K562 (cell line): ENCODE measurements at regions not wholly inside any gene's neighbourhood (a gene's known extent, or its start where the extent isn't known, plus 50 kb on each side); places are given as distances from the start of the nearest gene placed in this dataset.

Source experiments
- ATAC-seq: fragments of 200-7000 bp; cut with Tn5 transposase; 3 replicates; pipeline ENCODE4 v1.9.1; 2020; ENCODE audit warnings: moderate library complexity
- BruUV-seq: library from RNA; stranded (reverse); fragments of 400-500 nt; replicated peaks from 2 replicates; lab custom pipeline; 2021; lab: Mats Ljungman, UMichigan
- CTCF ChIA-PET: fragments of 300-600 bp; formaldehyde crosslinking; extraction: SDS; loops from one replicate; lab custom pipeline; 2021; ENCODE audit warnings: low intra/inter-chr PET ratio; lab: Yijun Ruan, JAX
- POLR2A ChIA-PET: fragments of 300-600, 350-650 bp; sonication (Branson Sonifier 250); formaldehyde crosslinking; extraction: SDS; loops from one replicate; lab custom pipeline; 2021; ENCODE audit warnings: antibody characterized with exemption, inconsistent platforms; lab: Yijun Ruan, JAX
- DNase-seq, 4 experiments: peaks; one replicate each; pipeline versions ENCODE4 v3.0.0 to v3.0.0-alpha.2; 2011 to 2018; ENCODE audit warnings: low spot score in 3 of 4, mixed read lengths in 3 of 4; ENCODE audit errors: extremely low read depth in 1 of 4
- FAIRE-seq: peaks from 2 replicates; lab custom pipeline; 2011; peaks lifted over from hg19 to GRCh38; lab: Jason Lieb, UNC
- H2AFZ ChIP-seq: 2 replicates; pipeline ENCODE4 v1.6.0; 2011; ENCODE audit warnings: low read depth, low read length, control low read depth, inconsistent platforms
- H3K27ac ChIP-seq: fragments of 200-600 bp; 3 replicates; pipeline ENCODE4 v1.8.0; 2011; ENCODE audit warnings: low read depth, mild to moderate bottlenecking, control low read depth, inconsistent platforms, low read length, moderate library complexity, mixed read lengths; ENCODE audit errors: extremely low read depth
- H3K27me3 ChIP-seq, 2 experiments: fragments of 300-600 bp in 1 of 2; 2 replicates in 1 of 2; 3 replicates in 1 of 2; pipeline versions ENCODE4 v1.6.0 to v1.8.0; 2011; ENCODE audit warnings: inconsistent platforms in 2 of 2, low read length in 2 of 2, mild to moderate bottlenecking in 1 of 2, mixed read lengths in 1 of 2, moderate library complexity in 1 of 2; ENCODE audit not compliant: control insufficient read depth in 2 of 2, insufficient read depth in 2 of 2
- H3K36me3 ChIP-seq: fragments of 300-600 bp; 3 replicates; pipeline ENCODE4 v1.8.0; 2011; ENCODE audit warnings: mild to moderate bottlenecking, low read length, inconsistent platforms; ENCODE audit not compliant: control insufficient read depth, insufficient read depth
- H3K4me1 ChIP-seq, 2 experiments: fragments of 200-600 bp in 1 of 2; replicated peaks in 1 of 2; 2 replicates in 1 of 2; 3 replicates in 1 of 2; pipeline versions ENCODE4 v1.5.1 to v1.8.0; 2011; ENCODE audit warnings: inconsistent platforms in 2 of 2, low read length in 2 of 2, mild to moderate bottlenecking in 1 of 2, mixed read lengths in 1 of 2, moderate library complexity in 1 of 2; ENCODE audit not compliant: control insufficient read depth in 2 of 2, insufficient read depth in 2 of 2
- H3K4me2 ChIP-seq: 2 replicates; pipeline ENCODE4 v1.6.1; 2011; ENCODE audit warnings: low read length, control low read depth, inconsistent platforms, mixed read lengths; ENCODE audit not compliant: insufficient read depth
- H3K4me3 ChIP-seq: fragments of 200-600 bp; sonication (generic), shearing (Covaris generic); 2 replicates; pipeline ENCODE4 v1.5.1; 2016; ENCODE audit warnings: control low read depth, inconsistent platforms
- H3K79me2 ChIP-seq: fragments of 200-600 bp; 3 replicates; pipeline ENCODE4 v1.8.0; 2011; ENCODE audit warnings: low read length, inconsistent platforms; ENCODE audit not compliant: control insufficient read depth, insufficient read depth
- H3K9ac ChIP-seq, 2 experiments: 2 replicates each; pipeline versions ENCODE4 v1.6.0 to v1.6.1; 2011; ENCODE audit warnings: low read depth in 2 of 2, low read length in 2 of 2, control low read depth in 1 of 2, inconsistent platforms in 1 of 2, mild to moderate bottlenecking in 1 of 2, mixed read lengths in 1 of 2; ENCODE audit not compliant: insufficient read depth in 1 of 2
- H3K9me1 ChIP-seq: one replicate; pipeline ENCODE4 v1.6.0; 2011; ENCODE audit warnings: inconsistent platforms, mild to moderate bottlenecking, low read length, moderate library complexity; ENCODE audit not compliant: control insufficient read depth, insufficient read depth
- H3K9me3 ChIP-seq: replicated peaks from 2 replicates; pipeline ENCODE4 v1.5.1; 2011; ENCODE audit warnings: low read depth, low read length, inconsistent platforms; ENCODE audit not compliant: control insufficient read depth, insufficient read depth
- H4K20me1 ChIP-seq: replicated peaks from 2 replicates; pipeline ENCODE4 v1.6.1; 2011; ENCODE audit warnings: low read length, inconsistent platforms, mixed read lengths; ENCODE audit not compliant: control insufficient read depth, insufficient read depth
- CTBP1 ChIP-seq: fragments of 450-650 bp; IDR thresholded peaks from 2 replicates; pipeline ENCODE4 v1.6.1; 2016; ENCODE audit warnings: borderline replicate concordance
- DDX20 ChIP-seq: fragments of 450-650 bp; IDR thresholded peaks from 2 replicates; pipeline ENCODE4 v1.6.1; 2016; ENCODE audit warnings: missing genetic modification characterization, low read depth, mild to moderate bottlenecking, missing compliant biosample characterization, moderate library complexity
- ILF3 ChIP-seq: fragments of 450-650 bp; IDR thresholded peaks from 2 replicates; pipeline ENCODE4 v1.6.1; 2018; ENCODE audit warnings: antibody characterized with exemption, mild to moderate bottlenecking, moderate library complexity, borderline replicate concordance
- NFATC3 ChIP-seq: fragments of 450-650 bp; IDR thresholded peaks from 2 replicates; pipeline ENCODE4 v1.6.1; 2017; ENCODE audit warnings: mild to moderate bottlenecking
- NKRF ChIP-seq: fragments of 450-650 bp; IDR thresholded peaks from 2 replicates; pipeline ENCODE4 v1.6.1; 2016; ENCODE audit warnings: borderline replicate concordance
- PTRF ChIP-seq: fragments of 450-650 bp; IDR thresholded peaks from 2 replicates; pipeline ENCODE4 v1.6.1; 2016; ENCODE audit warnings: mild to moderate bottlenecking, missing genetic modification characterization, missing compliant biosample characterization
- RAD21 ChIP-seq, 2 experiments: fragments of 250-450 bp in 1 of 2; fragments of 450-650 bp in 1 of 2; sonication (Bioruptor Pico) in 1 of 2; formaldehyde crosslinking in 1 of 2; IDR thresholded peaks in 1 of 2; conservative IDR thresholded peaks in 1 of 2; 2 replicates each; pipeline versions ENCODE4 v1.4.0 to v1.8.0; 2020 to 2022; ENCODE audit warnings: mild to moderate bottlenecking in 2 of 2, moderate library complexity in 1 of 2
- REST ChIP-seq, 2 experiments: fragments of 450-650 bp; formaldehyde crosslinking in 1 of 2; IDR thresholded peaks; 2 replicates each; pipeline versions ENCODE4 v1.4.0 to v1.6.1; 2014 to 2020; ENCODE audit warnings: mild to moderate bottlenecking in 2 of 2, borderline replicate concordance in 1 of 2, low read depth in 1 of 2
- RFX7 ChIP-seq: fragments of 250-450 bp; sonication (Bioruptor Pico); IDR thresholded peaks from 2 replicates; pipeline ENCODE4 v1.5.1; 2021; ENCODE audit warnings: mild to moderate bottlenecking
- TCF7 ChIP-seq: sonication (generic); IDR thresholded peaks from 2 replicates; pipeline ENCODE4 v1.6.1; 2016; ENCODE audit warnings: antibody characterized with exemption, borderline replicate concordance
- YY1 ChIP-seq, 3 experiments: IDR thresholded peaks; 2 replicates each; pipeline ENCODE4 v1.6.1; 2011; ENCODE audit warnings: low read length in 2 of 3, mild to moderate bottlenecking in 2 of 3, moderate library complexity in 2 of 3, borderline replicate concordance in 1 of 3, control low read depth in 1 of 3, low read depth in 1 of 3; ENCODE audit not compliant: insufficient read depth in 3 of 3, insufficient replicate concordance in 2 of 3, control insufficient read depth in 1 of 3, insufficient read length in 1 of 3; ENCODE audit errors: extremely low read depth in 1 of 3
- WGBS: fragments of 100-300 bp; shearing (Covaris generic); methylation state at CpG from one replicate; pipeline ENCODE4 v1.1.6; 2016; ENCODE audit warnings: low coverage, mixed read lengths; ENCODE audit not compliant: insufficient coverage; ENCODE audit errors: missing lambda C conversion rate; 5-methylcytosine and 5-hydroxymethylcytosine counted together
- in situ Hi-C: fragments of 300-500 bp; cut with MboI; formaldehyde crosslinking; loops from 4 replicates; pipeline ENCODE4 v1.15.0; 2018; ENCODE audit warnings: inconsistent platforms, mixed read lengths
- intact Hi-C: fragments of 100-400 bp; cut with micrococcal nuclease; formaldehyde crosslinking; loops from 2 replicates; pipeline ENCODE4 v1.14.2; 2022

- 2% methylated on average over 3 of the region's 3 CpGs for WGBS
- Histone ChIP-seq H3K9ac (no peak overlapping the region), H2AFZ (no peak overlapping the region), H3K4me3 (no peak overlapping the region), H3K9me1 (no peaks in the 10 kb centered on the region), H4K20me1 (no peaks in the 10 kb centered on the region), H3K9me3 (no peaks in the 10 kb centered on the region), H3K27me3 (no peaks in the 10 kb centered on the region), H3K4me2 (no peak overlapping the region), H3K27ac (no peak overlapping the region), H3K79me2 (no peaks in the 10 kb centered on the region), H3K4me1 (no peaks in the 10 kb centered on the region), H3K36me3 (no peaks in the 10 kb centered on the region)
- FAIRE-seq (no peak), DNase-seq (no peak), ATAC-seq (no peak)
- in situ Hi-C loops (no loop called here), intact Hi-C loops (no loop called here)
- POLR2A ChIA-PET = no interaction called here
- no TSS peak for BruUV-seq
- CTCF ChIA-PET = no interaction called here
- TF ChIP-seq RAD21 (CRISPR knock-in tag; conservative IDR thresholded peaks at IDR 0.05 in 1 of 2, IDR thresholded peaks at IDR 0.05 in 1 of 2) (no peak), REST (IDR thresholded peaks at IDR 0.05; ENCODE audit: borderline replicate concordance) (no peak), REST (CRISPR knock-in tag; IDR thresholded peaks at IDR 0.05; ENCODE audit: low read depth) (no peak), ILF3 (no peak), TCF7 (no peak), NFATC3 (no peak), PTRF (no peak), DDX20 (tag) (no peak), RFX7 (CRISPR knock-in tag) (no peak), NKRF (no peak), CTBP1 (no peak), YY1 (IDR thresholded peaks at IDR 0.05; ENCODE audit: borderline replicate concordance in 1 of 3, control insufficient read depth in 1 of 3, extremely low read depth in 1 of 3, insufficient read depth in 3 of 3, insufficient read length in 1 of 3, insufficient replicate concordance in 2 of 3, low read depth in 1 of 3, low read length in 2 of 3) (no peak)
Observed at GRCh38 chr5:143890487-143890886, 78.5 kb downstream of the HMHB1 start.
